ENCODE measurements at regions not wholly inside any gene's neighbourhood (a gene's known extent, or its start where the extent isn't known, plus 50 kb on each side); places are given as distances from the start of the nearest gene placed in this dataset.

DNA sequence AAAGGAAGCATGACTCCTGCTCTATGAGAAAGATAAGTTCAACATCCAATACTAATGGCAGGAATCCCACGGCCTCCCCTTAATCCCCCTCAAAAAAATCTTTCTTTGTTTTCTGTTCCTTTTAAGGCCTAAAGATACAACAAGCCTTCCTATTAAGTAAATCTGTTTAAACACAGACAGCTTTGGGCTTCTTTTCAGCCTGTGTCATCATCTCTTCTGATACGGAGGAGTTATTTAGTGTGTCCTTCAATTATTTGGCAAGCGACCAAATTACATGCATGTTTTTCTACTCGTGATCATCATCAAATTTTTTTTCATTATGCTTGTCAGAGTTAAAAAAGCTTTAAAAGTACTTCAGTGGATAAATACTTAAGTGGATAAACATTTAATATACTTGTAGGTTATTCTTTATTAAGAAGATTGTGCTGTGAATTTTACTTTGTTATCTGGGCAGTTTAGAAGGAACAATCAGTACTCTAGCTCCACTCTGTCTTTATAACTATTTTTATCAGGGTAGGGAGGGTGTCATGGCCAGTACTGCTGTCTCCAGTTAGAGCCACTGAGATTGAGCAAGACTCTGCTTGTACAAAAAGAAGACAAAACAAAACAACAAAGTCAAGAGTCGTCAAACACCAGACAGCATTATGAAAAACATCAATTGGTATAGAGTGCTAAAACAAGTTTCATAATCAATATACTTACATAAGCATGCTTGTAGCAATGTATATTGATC lies 210.7 kb downstream of the PRR32 start:
- intact Hi-C loops (cut with DNase I), result loop anchor here (10.0 kb wide), 1 partner anchor 65 kb away; no protein-coding TSS in a partner anchor
- WGBS, result 30% methylated on average over 5 of the region's 5 CpGs
- Histone ChIP-seq H3K27me3 (no peaks in the 10 kb centered on the region), H3K27ac (replicated peaks in 1 of 4) (peak overlapping the region in 1 of 4 donors; percentile 32), H3K36me3 (no peaks in the 10 kb centered on the region), H3K4me3 (no peak overlapping the region), H3K4me1 (no peaks in the 10 kb centered on the region), H3K9me3 (no peaks in the 10 kb centered on the region)
- TF ChIP-seq EP300 (IDR thresholded peaks at IDR 0.05), result no peak
- DNase-seq (ENCODE audit: extremely low spot score), result no peak

- Histone ChIP-seq H3K4me1 (no peaks in the 10 kb centered on the region), H3K27ac (replicated peaks in 1 of 4) (no peak overlapping the region), H3K27me3 (no peaks in the 10 kb centered on the region), H3K36me3 (no peaks in the 10 kb centered on the region), H3K9me3 (no peaks in the 10 kb centered on the region), H3K4me3 (no peak overlapping the region)
- TF ChIP-seq EP300 (IDR thresholded peaks at IDR 0.05) (no peak), POLR2AphosphoS5 (IDR thresholded peaks at IDR 0.05) (no peak), POLR2A (IDR thresholded peaks at IDR 0.05; ENCODE audit: low read depth) (no peak)
- TF ChIP-seq, protein P1, sequence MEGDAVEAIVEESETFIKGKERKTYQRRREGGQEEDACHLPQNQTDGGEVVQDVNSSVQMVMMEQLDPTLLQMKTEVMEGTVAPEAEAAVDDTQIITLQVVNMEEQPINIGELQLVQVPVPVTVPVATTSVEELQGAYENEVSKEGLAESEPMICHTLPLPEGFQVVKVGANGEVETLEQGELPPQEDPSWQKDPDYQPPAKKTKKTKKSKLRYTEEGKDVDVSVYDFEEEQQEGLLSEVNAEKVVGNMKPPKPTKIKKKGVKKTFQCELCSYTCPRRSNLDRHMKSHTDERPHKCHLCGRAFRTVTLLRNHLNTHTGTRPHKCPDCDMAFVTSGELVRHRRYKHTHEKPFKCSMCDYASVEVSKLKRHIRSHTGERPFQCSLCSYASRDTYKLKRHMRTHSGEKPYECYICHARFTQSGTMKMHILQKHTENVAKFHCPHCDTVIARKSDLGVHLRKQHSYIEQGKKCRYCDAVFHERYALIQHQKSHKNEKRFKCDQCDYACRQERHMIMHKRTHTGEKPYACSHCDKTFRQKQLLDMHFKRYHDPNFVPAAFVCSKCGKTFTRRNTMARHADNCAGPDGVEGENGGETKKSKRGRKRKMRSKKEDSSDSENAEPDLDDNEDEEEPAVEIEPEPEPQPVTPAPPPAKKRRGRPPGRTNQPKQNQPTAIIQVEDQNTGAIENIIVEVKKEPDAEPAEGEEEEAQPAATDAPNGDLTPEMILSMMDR (IDR thresholded peaks at IDR 0.05), result no peak
- intact Hi-C loops (cut with DNase I), result loop anchor here (10.0 kb wide), 1 partner anchor 58 kb away; no protein-coding TSS in a partner anchor
- no peak for DNase-seq (ENCODE audit: extremely low spot score)
- 26% methylated on average over 2 of the region's 2 CpGs for WGBS
Measured at GRCh38 chrX:127037159-127037558, 217.6 kb downstream of the PRR32 start.

DNA sequence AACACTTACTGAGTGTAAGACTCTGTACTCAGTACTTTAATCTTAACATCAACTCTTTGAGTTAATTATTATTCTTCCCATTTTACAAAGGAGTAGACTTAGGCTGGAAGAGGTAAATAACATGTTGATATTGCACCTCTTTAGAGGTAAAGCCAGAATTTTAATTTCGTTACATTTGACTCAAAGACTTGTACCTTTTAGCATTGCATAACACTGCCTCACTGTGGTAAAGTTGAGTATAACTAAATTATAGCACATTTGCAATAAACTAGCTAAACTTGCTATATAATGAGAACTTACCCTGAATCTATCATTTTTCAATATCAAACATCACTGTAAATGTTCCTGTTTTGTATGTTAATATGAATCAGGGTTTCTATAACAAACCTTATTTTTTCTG lies 218.5 kb downstream of the PRR32 start:
- WGBS, result 29% methylated on average over 1 of the region's 1 CpG
- no peak for TF ChIP-seq EP300 (IDR thresholded peaks at IDR 0.05)
- TF ChIP-seq, protein P1 (IDR thresholded peaks at IDR 0.05), result peak in 1 of 3 experiments; percentile 29
- intact Hi-C loops (cut with DNase I), result loop anchor here (10.0 kb wide), 1 partner anchor 57 kb away; no protein-coding TSS in a partner anchor
- no peaks in the 10 kb centered on the region for H3K4me1 ChIP-seq
- no peaks in the 10 kb centered on the region for H3K27me3 ChIP-seq
- H3K4me3 ChIP-seq, result no peak overlapping the region
- H3K27ac ChIP-seq (replicated peaks in 1 of 4), result no peak overlapping the region
- no peaks in the 10 kb centered on the region for H3K36me3 ChIP-seq
- DNase-seq (ENCODE audit: extremely low spot score), result no peak
- H3K9me3 ChIP-seq, result no peaks in the 10 kb centered on the region

GRCh38 chrX:127057891-127058619 lies 238.5 kb downstream of the PRR32 start:
- WGBS, result 54% methylated on average over 3 of the region's 3 CpGs

GRCh38 chrX:127085939-127086338 lies 266.4 kb downstream of the PRR32 start:
- Histone ChIP-seq H3K4me1 (no peaks in the 10 kb centered on the region), H3K36me3 (no peaks in the 10 kb centered on the region), H3K27ac (replicated peaks in 1 of 4) (no peak overlapping the region), H3K9me3 (no peaks in the 10 kb centered on the region), H3K27me3 (no peaks in the 10 kb centered on the region), H3K4me3 (no peak overlapping the region)
- no peak for DNase-seq (ENCODE audit: extremely low spot score)
- WGBS, result 75% methylated on average over 2 of the region's 2 CpGs
- intact Hi-C loops (cut with DNase I), result no loop called here
- TF ChIP-seq EP300 (IDR thresholded peaks at IDR 0.05) (no peak), POLR2AphosphoS5 (IDR thresholded peaks at IDR 0.05) (no peak), POLR2A (IDR thresholded peaks at IDR 0.05; ENCODE audit: low read depth) (no peak)
- TF ChIP-seq, protein P1 (IDR thresholded peaks at IDR 0.05), result no peak

More at GRCh38 chrX:127057891-127058619, 238.5 kb downstream of the PRR32 start:
- Histone ChIP-seq H3K36me3 (no peaks in the 10 kb centered on the region), H3K9me3 (no peaks in the 10 kb centered on the region), H3K4me3 (no peak overlapping the region), H3K27me3 (no peaks in the 10 kb centered on the region), H3K27ac (replicated peaks in 1 of 4) (no peak overlapping the region), H3K4me1 (no peaks in the 10 kb centered on the region)
- intact Hi-C loops (cut with DNase I), result no loop called here
- TF ChIP-seq, protein P1 (IDR thresholded peaks at IDR 0.05), result no peak
- no peak for TF ChIP-seq EP300 (IDR thresholded peaks at IDR 0.05)
- no peak for TF ChIP-seq POLR2AphosphoS5 (IDR thresholded peaks at IDR 0.05)
- TF ChIP-seq POLR2A (IDR thresholded peaks at IDR 0.05; ENCODE audit: low read depth), result no peak
- no peak for DNase-seq (ENCODE audit: extremely low spot score)
